ENCODE measurements at regions not wholly inside any gene's neighbourhood (a gene's known extent, or its start where the extent isn't known, plus 50 kb on each side); places are given as distances from the start of the nearest gene placed in this dataset.

- TF ChIP-seq CTCF (conservative IDR thresholded peaks at IDR 0.05; ENCODE audit: control insufficient read depth, insufficient read depth, low read depth, low read length), result no peak
- H3K4me3 ChIP-seq (ENCODE audit: control insufficient read depth, low read depth, low read length), result no peak overlapping the region
- no peak for DNase-seq (ENCODE audit: low read depth)
Observed at GRCh38 chr5:19044311-19044710, 943.7 kb downstream of the CDH18 start.

GRCh38 chr5:19044931-19045695 lies 942.9 kb downstream of the CDH18 start:
- no peak overlapping the region for H3K4me3 ChIP-seq (ENCODE audit: control insufficient read depth, low read depth, low read length)
- TF ChIP-seq CTCF (conservative IDR thresholded peaks at IDR 0.05; ENCODE audit: control insufficient read depth, insufficient read depth, low read depth, low read length), result no peak
- no peak for DNase-seq (ENCODE audit: low read depth)

GRCh38 chr5:19047277-19047676 lies 940.7 kb downstream of the CDH18 start:
- DNase-seq (ENCODE audit: low read depth), result no peak
- no peak overlapping the region for H3K4me3 ChIP-seq (ENCODE audit: control insufficient read depth, low read depth, low read length)
- TF ChIP-seq CTCF (conservative IDR thresholded peaks at IDR 0.05; ENCODE audit: control insufficient read depth, insufficient read depth, low read depth, low read length), result no peak

- DNase-seq (ENCODE audit: low read depth), result no peak
- H3K4me3 ChIP-seq (ENCODE audit: control insufficient read depth, low read depth, low read length), result no peak overlapping the region
- TF ChIP-seq CTCF (conservative IDR thresholded peaks at IDR 0.05; ENCODE audit: control insufficient read depth, insufficient read depth, low read depth, low read length), result no peak
Observed at GRCh38 chr5:19048726-19049125, 939.3 kb downstream of the CDH18 start.

GRCh38 chr5:19058216-19058615 lies 929.8 kb downstream of the CDH18 start:
- DNase-seq (ENCODE audit: low read depth), result no peak
- no peak for TF ChIP-seq CTCF (conservative IDR thresholded peaks at IDR 0.05; ENCODE audit: control insufficient read depth, insufficient read depth, low read depth, low read length)
- no peak overlapping the region for H3K4me3 ChIP-seq (ENCODE audit: control insufficient read depth, low read depth, low read length)

- no peak for DNase-seq (ENCODE audit: low read depth)
- no peak for TF ChIP-seq CTCF (conservative IDR thresholded peaks at IDR 0.05; ENCODE audit: control insufficient read depth, insufficient read depth, low read depth, low read length)
- H3K4me3 ChIP-seq (ENCODE audit: control insufficient read depth, low read depth, low read length), result no peak overlapping the region
Observed at GRCh38 chr5:19064094-19064493, 923.9 kb downstream of the CDH18 start.
